ENCODE measurements at regions not wholly inside any gene's neighbourhood (a gene's known extent, or its start where the extent isn't known, plus 50 kb on each side); places are given as distances from the start of the nearest gene placed in this dataset.
A peak's percentile ranks its signal among the peaks of the same experiment; 100 is the strongest.
"Not testable (repeated sequence)": the region's sequence is repeated elsewhere in the genome, so short reads cannot be mapped to it uniquely, and the experiment has no call there.

DNA sequence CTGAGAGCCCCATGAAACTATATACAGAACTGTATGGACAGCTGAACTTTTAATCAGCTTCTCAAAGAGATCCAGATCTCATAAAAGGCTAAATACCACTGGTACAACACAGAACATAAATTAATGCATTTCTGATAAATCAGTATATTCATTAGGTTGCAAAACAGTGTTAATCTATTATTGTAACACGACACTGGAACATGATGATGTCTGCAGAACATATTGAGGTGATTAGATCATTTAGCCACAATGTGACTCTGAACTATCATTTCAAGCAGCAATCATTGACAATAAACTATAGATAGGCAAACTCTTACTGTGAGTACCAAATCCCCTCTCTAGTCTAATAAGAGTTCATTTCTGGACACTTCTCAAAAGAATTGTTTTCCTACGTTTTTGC lies 50.3 kb downstream of the GASK1B start:
- DNase-seq, result no peak

DNA sequence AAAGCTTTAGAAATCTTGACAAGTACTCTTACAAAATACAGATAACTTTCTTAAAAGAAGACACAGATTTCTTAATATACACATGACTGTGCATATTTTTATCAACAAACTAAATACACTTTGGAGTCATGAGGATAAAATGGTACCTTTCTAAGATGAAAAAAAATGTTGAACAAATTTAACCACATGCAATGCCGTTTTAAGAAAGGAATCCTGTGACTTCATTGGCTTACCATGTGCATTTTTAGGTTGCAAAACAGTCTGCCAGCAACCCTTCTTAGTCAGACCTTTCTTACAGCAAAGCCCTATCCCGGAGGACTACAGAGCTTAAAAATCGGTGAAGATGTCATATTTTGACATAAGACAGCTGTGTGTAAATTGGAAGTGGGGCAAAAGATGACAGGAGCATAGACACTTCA lies 51.7 kb downstream of the GASK1B start:
- peak; percentile 67 to 84 (median 81) for DNase-seq

GRCh38 chr4:158120645-158121151 lies 52.1 kb downstream of the GASK1B start:
- peak in 2 of 3 donors; percentile 10 to 30 for DNase-seq

GRCh38 chr4:158112611-158113010 lies 60.2 kb downstream of the GASK1B start:
- DNase-seq, result peak; percentile 59 to 72 (median 69)

- DNase-seq, result no peak
Measured at GRCh38 chr4:158111241-158111640, 61.6 kb downstream of the GASK1B start.

GRCh38 chr4:158102904-158103303 lies 69.9 kb downstream of the GASK1B start:
- no peak for DNase-seq

DNA sequence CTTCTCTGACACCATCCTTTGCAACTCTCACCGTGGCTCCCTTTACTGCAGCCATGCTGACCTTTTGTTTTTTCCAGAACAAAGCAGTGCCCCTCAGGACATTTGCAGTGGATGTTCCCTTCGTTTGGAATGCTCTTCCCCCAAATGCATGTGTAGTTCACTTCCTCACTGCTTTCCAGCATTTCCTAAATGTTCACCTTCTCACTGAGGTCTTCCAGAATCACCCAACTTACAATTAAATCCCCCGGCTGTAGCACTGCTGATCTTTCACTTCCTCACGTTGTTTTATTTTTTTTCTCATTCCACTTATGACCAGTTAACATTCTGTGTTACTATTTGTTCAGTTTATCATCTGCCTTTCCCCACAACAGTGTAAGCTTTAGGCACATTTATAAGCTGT lies 73.1 kb downstream of the GASK1B start:
- DNase-seq, result no peak

DNA sequence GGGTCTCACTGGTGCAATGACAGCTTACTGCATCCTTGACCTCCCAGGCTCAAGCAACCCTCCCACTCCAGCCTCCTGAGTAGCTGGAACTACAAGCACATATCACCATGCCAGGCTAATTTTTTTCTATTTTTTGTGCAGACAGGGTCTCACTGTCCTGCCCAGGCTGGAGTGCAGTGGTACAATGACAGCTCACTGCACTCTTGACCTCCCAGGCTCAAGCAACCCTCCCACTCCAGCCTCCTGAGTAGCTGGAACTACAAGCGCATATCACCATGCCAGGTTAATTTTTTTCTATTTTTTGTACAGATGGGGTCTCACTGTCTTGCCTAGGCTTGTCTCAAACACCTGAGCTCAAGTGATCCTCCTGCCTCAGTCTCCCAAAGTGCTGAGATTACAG lies 74.0 kb downstream of the GASK1B start:
- DNase-seq, result no peak

- no peak for DNase-seq
Measured at GRCh38 chr4:158094413-158095134, 78.3 kb downstream of the GASK1B start.

DNA sequence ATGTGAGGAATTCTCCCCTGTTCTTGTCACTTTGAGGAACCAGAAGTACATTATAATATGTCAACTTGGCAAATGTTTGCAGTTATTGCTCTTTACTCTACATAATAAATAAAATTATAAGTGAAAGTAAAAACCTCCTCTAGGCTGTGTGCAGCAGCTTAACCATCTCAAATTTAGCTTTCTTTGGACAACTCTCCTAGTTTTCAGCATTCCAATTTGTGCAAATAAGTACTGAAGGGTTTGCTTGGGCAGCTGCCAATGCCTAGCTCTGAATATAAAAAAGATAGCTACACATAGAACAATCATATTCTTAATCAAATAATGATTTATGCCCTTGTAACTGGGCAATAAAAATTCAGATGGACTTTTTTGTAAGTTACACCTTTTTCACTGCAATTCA lies 82.5 kb downstream of the GASK1B start:
- no peak for DNase-seq

- not testable (repeated sequence) for DNase-seq
Measured at GRCh38 chr4:158089897-158090296, 82.9 kb downstream of the GASK1B start.

DNA sequence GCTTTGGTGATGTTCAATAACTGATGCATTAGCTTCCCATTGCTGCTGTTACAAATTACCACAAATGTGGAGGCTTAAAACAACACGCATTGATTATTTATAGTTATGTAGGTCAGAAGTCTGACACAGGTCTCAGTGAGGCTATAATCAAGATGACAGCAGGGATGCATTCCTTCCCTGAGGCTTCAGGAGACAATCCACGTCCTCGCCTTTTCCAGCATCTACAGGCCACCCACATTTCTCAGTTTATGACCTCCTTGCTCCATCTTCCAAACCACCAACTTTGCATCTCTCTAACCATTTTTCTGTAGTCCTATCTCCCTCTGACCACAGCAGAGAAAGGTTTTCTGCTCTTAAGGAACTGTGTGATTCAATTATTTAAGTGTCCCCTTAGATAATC lies 92.5 kb downstream of the GASK1B start:
- no peak for DNase-seq

DNA sequence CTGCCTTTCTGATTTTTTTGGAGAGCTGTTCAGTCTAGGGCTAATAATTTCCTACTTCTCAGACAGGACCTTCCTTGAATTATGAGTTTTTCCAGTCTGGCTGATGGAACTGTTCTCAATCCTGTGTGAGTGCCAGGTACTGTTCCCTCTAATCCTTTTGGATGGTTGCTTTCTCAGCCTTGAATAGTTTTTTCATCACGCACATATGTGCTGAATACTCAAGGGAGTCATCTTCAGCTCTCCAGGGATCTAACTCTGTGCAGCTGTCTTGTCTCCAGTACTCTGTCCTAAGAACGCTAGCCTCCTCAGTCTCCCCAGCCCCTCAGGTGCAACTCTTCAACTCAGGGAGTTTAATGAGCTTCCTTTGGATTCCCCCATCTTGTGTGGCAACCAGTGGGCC lies 93.2 kb downstream of the GASK1B start:
- no peak for DNase-seq

- DNase-seq, result no peak
Measured at GRCh38 chr4:158077835-158078234, 95.0 kb downstream of the GASK1B start.

DNA sequence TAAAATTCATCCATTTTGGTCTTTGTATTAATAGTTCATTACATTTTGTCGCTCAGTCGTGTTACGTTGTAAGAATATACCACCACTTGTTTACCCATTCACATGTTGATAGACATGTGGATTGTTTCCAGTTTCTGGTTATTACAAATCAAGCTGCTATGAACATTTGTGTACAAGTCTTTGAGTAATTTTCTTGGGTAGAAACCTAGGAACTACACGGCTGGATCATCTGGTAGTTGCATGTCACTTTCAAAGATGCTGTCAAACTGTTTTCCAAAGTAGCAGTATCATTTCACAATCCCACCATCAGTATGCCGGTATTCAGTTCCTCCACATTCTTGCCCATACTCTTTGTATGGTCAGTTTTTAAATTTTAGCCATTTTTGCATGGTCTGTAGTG lies 98.0 kb downstream of the GASK1B start:
- DNase-seq, result no peak

DNA sequence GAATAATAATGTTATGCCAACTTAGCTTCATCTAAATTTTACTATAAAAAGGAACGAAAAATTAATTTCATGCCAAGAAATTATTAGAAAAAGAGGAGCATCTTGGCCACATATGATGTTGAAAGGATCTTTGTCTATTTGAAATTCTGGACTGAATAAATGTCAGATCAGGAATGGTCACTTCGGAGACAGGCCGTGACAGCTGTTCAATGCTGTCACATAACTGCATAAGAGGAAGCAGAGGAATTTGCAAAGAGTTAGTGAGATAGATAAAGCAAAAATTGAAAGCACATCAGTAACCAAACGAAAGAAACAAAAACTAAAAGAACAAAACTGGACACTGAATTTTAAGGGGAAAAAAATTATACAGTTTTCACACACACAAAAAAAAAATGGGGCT lies 100.9 kb downstream of the GASK1B start:
- DNase-seq, result no peak

- no peak for DNase-seq
Measured at GRCh38 chr4:158068068-158068467, 104.8 kb downstream of the GASK1B start.

GRCh38 chr4:158067646-158068045 lies 105.2 kb downstream of the GASK1B start:
- DNase-seq, result no peak

- DNase-seq, result no peak
Measured at GRCh38 chr4:158065603-158066002, 107.2 kb downstream of the GASK1B start.

GRCh38 chr4:158065176-158065575 lies 107.6 kb downstream of the GASK1B start:
- no peak for DNase-seq

- DNase-seq, result no peak
Measured at GRCh38 chr4:158056689-158057245, 116.1 kb downstream of the GASK1B start.

DNA sequence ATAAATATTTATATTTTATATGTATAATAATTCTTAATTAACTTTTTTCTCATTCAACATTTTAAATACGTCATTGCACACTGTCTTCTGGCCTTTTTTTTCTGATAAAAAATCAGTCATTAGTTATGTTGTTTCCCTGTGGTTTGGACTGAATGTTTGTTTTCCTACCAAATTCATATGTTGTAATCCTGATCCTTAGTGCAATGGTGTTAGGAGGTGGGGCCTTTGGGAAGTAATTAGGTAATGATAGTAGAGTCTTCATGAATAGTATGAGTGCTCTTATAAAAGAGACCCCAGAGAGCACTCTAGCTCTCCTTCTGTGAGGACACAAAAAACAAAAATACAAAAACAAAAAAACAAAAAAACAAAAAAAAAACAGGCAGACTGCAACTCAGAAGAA lies 117.2 kb downstream of the GASK1B start:
- DNase-seq, result no peak

DNA sequence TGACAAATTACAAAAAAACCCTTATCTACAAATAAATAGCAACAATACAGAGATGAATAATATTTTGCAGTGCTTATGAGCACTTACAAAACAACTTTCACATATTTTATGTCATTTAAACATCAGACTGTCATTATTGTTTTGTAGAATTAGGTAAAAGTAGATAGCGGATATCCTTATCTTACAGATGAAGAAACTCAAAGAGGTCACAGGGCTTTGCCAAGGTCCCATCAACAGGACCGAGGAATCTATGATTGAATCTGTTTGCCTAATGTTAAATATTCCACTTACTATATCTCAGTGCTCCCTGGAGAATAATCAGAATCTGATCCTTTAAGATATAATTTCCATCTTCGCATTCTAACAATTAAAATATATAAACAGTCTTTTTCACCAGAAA lies 119.0 kb downstream of the GASK1B start:
- DNase-seq, result no peak

- no peak for DNase-seq
Measured at GRCh38 chr4:158053086-158053485, 119.7 kb downstream of the GASK1B start.

Data from suppressor macrophage treated with lipopolysaccharide for 1 hour (primary cell).